ENCODE measurements at regions not wholly inside any gene's neighbourhood (a gene's known extent, or its start where the extent isn't known, plus 50 kb on each side); places are given as distances from the start of the nearest gene placed in this dataset.
"Not testable (repeated sequence)": the region's sequence is repeated elsewhere in the genome, so short reads cannot be mapped to it uniquely, and the experiment has no call there.

GRCh38 chr16:17555176-17555575, 84.4 kb upstream of the XYLT1 start:
- DNase-seq (ENCODE audit: low spot score), result no peak

- DNase-seq (ENCODE audit: low spot score), result no peak
Observed at GRCh38 chr16:17552351-17552750, 81.6 kb upstream of the XYLT1 start.

DNA sequence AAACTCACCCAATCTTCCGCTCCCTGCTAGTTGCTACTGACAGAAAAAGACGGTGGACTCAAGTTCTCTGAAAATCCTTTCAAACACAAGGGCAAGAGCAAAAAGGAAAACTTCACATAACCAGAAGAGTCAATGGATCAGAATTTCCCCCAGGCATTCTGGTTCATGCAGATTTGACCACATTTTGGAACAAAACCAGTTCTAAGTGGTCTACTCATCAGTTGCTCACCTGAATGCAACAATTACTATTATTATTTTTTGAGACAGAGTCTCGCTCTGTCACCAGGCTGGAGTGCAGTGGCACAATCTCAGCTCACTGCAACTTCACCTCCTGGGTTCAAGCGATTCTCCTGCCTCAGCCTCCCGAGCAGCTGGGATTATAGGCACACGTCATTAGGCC, 80.9 kb upstream of the XYLT1 start:
- DNase-seq (ENCODE audit: low spot score), result not testable (repeated sequence)

- DNase-seq (ENCODE audit: low spot score), result no peak
Observed at GRCh38 chr16:17548825-17549224, 78.1 kb upstream of the XYLT1 start.

DNA sequence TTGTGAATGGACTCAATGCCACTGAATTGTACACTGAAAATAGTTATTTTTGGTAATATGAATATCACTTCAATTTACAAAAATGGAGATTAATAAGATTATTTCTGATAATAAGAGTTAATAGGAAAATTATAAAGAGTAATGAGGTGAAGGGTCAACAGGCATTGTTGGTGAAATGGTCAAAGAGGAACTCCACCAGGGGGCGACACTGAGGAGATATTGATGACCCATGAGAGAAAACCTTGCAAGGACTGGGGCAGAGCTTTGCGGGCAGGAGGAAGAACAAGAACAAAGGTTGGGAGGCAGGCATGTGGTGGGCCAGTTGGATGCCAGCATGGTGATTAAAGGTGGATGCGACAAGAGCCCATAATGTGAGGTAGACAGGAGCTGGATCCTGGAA, 74.0 kb upstream of the XYLT1 start:
- no peak for DNase-seq (ENCODE audit: low spot score)

GRCh38 chr16:17544304-17544703, 73.5 kb upstream of the XYLT1 start:
- no peak for DNase-seq (ENCODE audit: low spot score)

DNA sequence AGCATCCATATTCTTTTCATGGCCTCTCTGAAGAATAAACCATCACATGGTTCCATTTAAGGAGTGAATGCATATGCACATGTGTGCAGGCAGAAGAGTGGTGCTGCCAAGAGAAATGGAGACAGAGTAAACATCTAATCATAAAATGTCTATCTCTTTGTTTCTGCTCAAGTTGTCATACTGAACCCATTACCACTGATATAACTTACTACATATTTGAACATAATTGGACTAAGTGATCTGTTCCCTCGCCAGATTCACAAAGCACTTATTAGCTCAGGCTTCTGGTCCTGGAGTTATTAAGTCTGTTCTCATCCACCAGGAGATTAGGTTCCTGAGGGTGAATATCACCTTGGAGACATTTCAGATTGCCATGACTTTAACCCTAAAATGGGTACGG, 72.3 kb upstream of the XYLT1 start:
- no peak for DNase-seq (ENCODE audit: low spot score)

- no peak for DNase-seq (ENCODE audit: low spot score)
Observed at GRCh38 chr16:17541324-17541723, 70.6 kb upstream of the XYLT1 start.

DNA sequence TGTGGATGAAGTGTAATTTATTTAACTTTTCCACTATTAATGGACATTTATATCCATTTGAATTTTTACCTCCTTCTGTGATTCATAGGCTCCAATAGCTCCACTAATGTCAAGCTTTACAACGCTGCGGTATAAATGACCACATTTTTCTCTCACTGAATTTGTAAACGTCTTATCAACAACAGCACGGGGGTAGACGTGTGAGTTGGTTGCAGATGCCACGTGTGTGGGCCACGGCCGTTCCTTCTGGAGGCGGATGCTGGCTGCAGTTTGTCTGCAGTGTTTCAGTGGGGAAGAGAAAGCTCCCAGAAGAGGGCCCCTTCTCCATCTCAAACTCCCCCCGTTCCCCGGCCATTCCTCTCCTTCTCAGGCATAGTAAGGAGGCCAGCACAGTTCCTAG, 68.2 kb upstream of the XYLT1 start:
- DNase-seq (ENCODE audit: low spot score), result no peak

- DNase-seq (ENCODE audit: low spot score), result no peak
Observed at GRCh38 chr16:17532338-17532995, 61.7 kb upstream of the XYLT1 start.

GRCh38 chr16:17529982-17530760, 59.4 kb upstream of the XYLT1 start:
- no peak for DNase-seq (ENCODE audit: low spot score)

DNA sequence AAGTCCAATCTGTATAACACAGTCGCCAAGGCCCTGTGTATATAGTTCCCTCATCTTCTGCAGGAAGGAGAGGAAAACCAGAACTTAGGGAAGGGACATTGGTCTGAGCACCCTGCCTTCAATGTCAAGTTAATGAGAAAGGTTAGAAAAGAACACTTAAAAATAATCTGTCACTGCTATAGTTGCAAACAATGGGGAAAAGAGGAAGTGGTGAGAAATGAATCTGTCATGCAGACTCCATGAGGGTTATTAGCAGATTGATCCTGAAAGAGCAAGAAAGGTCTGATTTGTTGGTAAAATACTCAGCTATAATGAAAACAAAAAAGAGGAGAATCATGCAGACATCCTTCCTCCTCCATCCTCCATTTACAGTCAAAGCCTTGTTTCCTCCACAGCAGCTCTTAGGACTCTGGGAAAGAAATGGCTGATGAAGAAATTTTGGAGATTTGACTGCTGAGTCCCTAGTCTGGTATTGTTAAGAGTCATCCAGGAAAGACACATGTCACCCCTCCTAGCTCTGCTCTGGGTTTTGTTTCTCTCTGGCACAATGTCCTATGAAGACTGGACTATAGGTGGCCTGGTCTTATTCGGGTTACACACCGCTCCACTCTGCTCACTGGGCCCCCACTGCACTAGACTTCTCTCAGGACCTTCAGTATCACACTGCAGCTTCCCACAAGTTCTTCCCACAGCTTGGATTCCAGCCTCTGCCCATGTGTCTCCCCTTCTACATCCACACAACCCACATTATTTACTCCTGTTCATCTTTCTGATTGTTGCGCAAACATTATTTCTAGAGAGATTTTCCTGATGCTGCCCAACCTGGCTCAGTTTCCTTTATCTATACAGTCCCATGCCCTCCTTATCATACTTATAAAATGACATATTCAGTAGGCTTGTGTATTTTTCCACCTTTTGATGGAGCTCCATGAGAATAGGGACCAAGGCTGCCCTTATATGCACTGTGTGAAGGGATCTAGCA, 56.5 kb upstream of the XYLT1 start:
- no peak for DNase-seq (ENCODE audit: low spot score)

GRCh38 chr16:17524656-17525055, 53.9 kb upstream of the XYLT1 start:
- no peak for DNase-seq (ENCODE audit: low spot score)

DNA sequence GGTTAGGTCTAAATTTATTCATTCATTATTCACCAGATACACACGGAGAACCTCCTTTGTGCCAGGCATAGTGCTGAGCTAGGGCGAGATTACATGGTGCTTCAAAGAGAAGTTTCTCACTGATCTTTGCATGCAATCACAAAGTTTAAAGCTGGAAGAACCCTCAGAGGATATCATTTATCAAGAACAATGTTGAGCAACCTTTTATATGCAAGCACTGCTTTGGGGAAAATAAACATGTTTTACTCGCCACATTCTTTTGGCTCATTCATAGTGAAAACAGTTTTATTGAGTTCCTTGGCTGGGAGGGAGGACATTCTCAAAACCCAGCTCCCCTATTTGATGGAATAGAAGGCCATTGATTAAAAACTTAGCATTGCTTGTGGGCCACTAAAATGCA, 49.8 kb upstream of the XYLT1 start:
- no peak for DNase-seq (ENCODE audit: low spot score)

Data from COLO829 (cell line).